PC-3 (cell line): ENCODE measurements at regions not wholly inside any gene's neighbourhood (a gene's known extent, or its start where the extent isn't known, plus 50 kb on each side); places are given as distances from the start of the nearest gene placed in this dataset.

Experiments
- CTCF ChIP-seq: fragments of 300-600 bp; sonication (generic); conservative IDR thresholded peaks from 2 replicates; pipeline ENCODE4 v1.5.1; 2017; ENCODE audit warnings: antibody characterized with exemption, low read depth, mild to moderate bottlenecking, low read length
- EZH2 ChIP-seq: fragments of 300-600 bp; sonication (generic); IDR thresholded peaks from one replicate; pipeline ENCODE4 v1.6.1; 2017; ENCODE audit warnings: antibody characterized with exemption, mild to moderate bottlenecking, low read length; ENCODE audit not compliant: unreplicated experiment

- no peak for TF ChIP-seq CTCF
- TF ChIP-seq EZH2: no peak
Observed at GRCh38 chr9:115882911-115883310, 270.7 kb upstream of the PAPPA start.
